ENCODE measurements at regions not wholly inside any gene's neighbourhood (a gene's known extent, or its start where the extent isn't known, plus 50 kb on each side); places are given as distances from the start of the nearest gene placed in this dataset.

GRCh38 chr20:24096864-24097450 is 108.4 kb upstream of the GGTLC1 start:
- Histone ChIP-seq H3K27me3 (no peaks in the 10 kb centered on the region), H3K4me1 (0 out of 2 replicates have a peak, but pooled peaks cover 2% of the 10 kb centered on the region), H3K9ac (no peak overlapping the region), H3K4me3 (no peak overlapping the region), H3K36me3 (no peaks in the 10 kb centered on the region), H3K27ac (no peak overlapping the region), H3K4me2 (no peak overlapping the region), H4K20me1 (no peaks in the 10 kb centered on the region), H3K9me3 (no peaks in the 10 kb centered on the region)
- TF ChIP-seq Cebpa-rat (IDR thresholded peaks at IDR 0.05) = no peak

- no peaks in the 10 kb centered on the region for H3K27me3 ChIP-seq
- no peaks in the 10 kb centered on the region for H3K4me1 ChIP-seq
- no peak overlapping the region for H3K4me3 ChIP-seq
- no peaks in the 10 kb centered on the region for H3K9me3 ChIP-seq
- H3K4me2 ChIP-seq = no peak overlapping the region
- H3K9ac ChIP-seq = no peak overlapping the region
- no peaks in the 10 kb centered on the region for H4K20me1 ChIP-seq
- no peaks in the 10 kb centered on the region for H3K36me3 ChIP-seq
- TF ChIP-seq Cebpa-rat (IDR thresholded peaks at IDR 0.05) = no peak
- no peak overlapping the region for H3K27ac ChIP-seq
These were observed 107.7 kb upstream of the GGTLC1 start for GRCh38 chr20:24096264-24096663.

- H3K36me3 ChIP-seq = no peaks in the 10 kb centered on the region
- H4K20me1 ChIP-seq = no peaks in the 10 kb centered on the region
- no peak overlapping the region for H3K4me3 ChIP-seq
- H3K9me3 ChIP-seq = no peaks in the 10 kb centered on the region
- H3K27me3 ChIP-seq = no peaks in the 10 kb centered on the region
- H3K9ac ChIP-seq = no peak overlapping the region
- no peak overlapping the region for H3K4me2 ChIP-seq
- no peak for TF ChIP-seq Cebpa-rat (IDR thresholded peaks at IDR 0.05)
- H3K27ac ChIP-seq = no peak overlapping the region
- H3K4me1 ChIP-seq = no peaks in the 10 kb centered on the region
These were observed 107.2 kb upstream of the GGTLC1 start for GRCh38 chr20:24095756-24096155.

- no peaks in the 10 kb centered on the region for H3K4me1 ChIP-seq
- no peaks in the 10 kb centered on the region for H3K27me3 ChIP-seq
- H3K4me2 ChIP-seq = no peak overlapping the region
- TF ChIP-seq Cebpa-rat (IDR thresholded peaks at IDR 0.05) = no peak
- H3K9me3 ChIP-seq = no peaks in the 10 kb centered on the region
- H3K4me3 ChIP-seq = no peak overlapping the region
- no peaks in the 10 kb centered on the region for H4K20me1 ChIP-seq
- H3K27ac ChIP-seq = no peak overlapping the region
- no peak overlapping the region for H3K9ac ChIP-seq
- no peaks in the 10 kb centered on the region for H3K36me3 ChIP-seq
These were observed 106.7 kb upstream of the GGTLC1 start for GRCh38 chr20:24095303-24095702.

- H3K4me2 ChIP-seq = no peak overlapping the region
- H3K4me3 ChIP-seq = no peak overlapping the region
- no peaks in the 10 kb centered on the region for H4K20me1 ChIP-seq
- H3K27ac ChIP-seq = no peak overlapping the region
- no peak for TF ChIP-seq Cebpa-rat (IDR thresholded peaks at IDR 0.05)
- H3K36me3 ChIP-seq = no peaks in the 10 kb centered on the region
- H3K4me1 ChIP-seq = peaks cover 9% of the 10 kb centered on the region
- H3K27me3 ChIP-seq = no peaks in the 10 kb centered on the region
- H3K9ac ChIP-seq = no peak overlapping the region
- H3K9me3 ChIP-seq = no peaks in the 10 kb centered on the region
These were observed 101.0 kb upstream of the GGTLC1 start for GRCh38 chr20:24089576-24089975.

GRCh38 chr20:24086121-24086520 is 97.5 kb upstream of the GGTLC1 start:
- no peaks in the 10 kb centered on the region for H3K27me3 ChIP-seq
- no peak for TF ChIP-seq Cebpa-rat (IDR thresholded peaks at IDR 0.05)
- H3K27ac ChIP-seq = no peak overlapping the region
- no peak overlapping the region for H3K4me3 ChIP-seq
- no peaks in the 10 kb centered on the region for H3K36me3 ChIP-seq
- H3K4me1 ChIP-seq = peaks cover 9% of the 10 kb centered on the region
- H3K4me2 ChIP-seq = no peak overlapping the region
- no peaks in the 10 kb centered on the region for H3K9me3 ChIP-seq
- no peaks in the 10 kb centered on the region for H4K20me1 ChIP-seq
- H3K9ac ChIP-seq = no peak overlapping the region

GRCh38 chr20:24084281-24084680 is 95.7 kb upstream of the GGTLC1 start:
- Histone ChIP-seq H3K9me3 (no peaks in the 10 kb centered on the region), H3K4me3 (no peak overlapping the region), H3K27ac (no peak overlapping the region), H3K27me3 (no peaks in the 10 kb centered on the region), H3K9ac (no peak overlapping the region), H3K4me1 (peaks cover 7% of the 10 kb centered on the region), H4K20me1 (no peaks in the 10 kb centered on the region), H3K4me2 (no peak overlapping the region), H3K36me3 (no peaks in the 10 kb centered on the region)
- TF ChIP-seq Cebpa-rat (IDR thresholded peaks at IDR 0.05) = no peak

GRCh38 chr20:24081077-24081476 is 92.5 kb upstream of the GGTLC1 start:
- Histone ChIP-seq H3K9ac (no peak overlapping the region), H3K36me3 (no peaks in the 10 kb centered on the region), H3K27ac (no peak overlapping the region), H3K4me1 (no peaks in the 10 kb centered on the region), H3K9me3 (no peaks in the 10 kb centered on the region), H3K4me3 (no peak overlapping the region), H4K20me1 (no peaks in the 10 kb centered on the region), H3K4me2 (no peak overlapping the region), H3K27me3 (no peaks in the 10 kb centered on the region)
- TF ChIP-seq Cebpa-rat (IDR thresholded peaks at IDR 0.05) = no peak

- H3K4me3 ChIP-seq = no peak overlapping the region
- H3K9me3 ChIP-seq = no peaks in the 10 kb centered on the region
- H3K27ac ChIP-seq = no peak overlapping the region
- no peak overlapping the region for H3K9ac ChIP-seq
- H3K27me3 ChIP-seq = no peaks in the 10 kb centered on the region
- TF ChIP-seq Cebpa-rat (IDR thresholded peaks at IDR 0.05) = no peak
- H3K36me3 ChIP-seq = no peaks in the 10 kb centered on the region
- H4K20me1 ChIP-seq = no peaks in the 10 kb centered on the region
- no peaks in the 10 kb centered on the region for H3K4me1 ChIP-seq
- H3K4me2 ChIP-seq = no peak overlapping the region
These were observed 91.3 kb upstream of the GGTLC1 start for GRCh38 chr20:24079661-24080412.

- no peak overlapping the region for H3K27ac ChIP-seq
- H3K9ac ChIP-seq = no peak overlapping the region
- no peak overlapping the region for H3K4me2 ChIP-seq
These were observed 88.6 kb upstream of the GGTLC1 start for GRCh38 chr20:24077145-24077544.

More at GRCh38 chr20:24077145-24077544, 88.6 kb upstream of the GGTLC1 start:
- no peaks in the 10 kb centered on the region for H3K4me1 ChIP-seq
- TF ChIP-seq Cebpa-rat (IDR thresholded peaks at IDR 0.05) = no peak
- H4K20me1 ChIP-seq = no peaks in the 10 kb centered on the region
- no peak overlapping the region for H3K4me3 ChIP-seq
- no peaks in the 10 kb centered on the region for H3K36me3 ChIP-seq
- H3K27me3 ChIP-seq = no peaks in the 10 kb centered on the region
- no peaks in the 10 kb centered on the region for H3K9me3 ChIP-seq
